ENCODE measurements at regions not wholly inside any gene's neighbourhood (a gene's known extent, or its start where the extent isn't known, plus 50 kb on each side); places are given as distances from the start of the nearest gene placed in this dataset.

GRCh38 chr1:166338105-166338504 lies 171.3 kb upstream of the FAM78B start:
- Histone ChIP-seq H3K4me1 (ENCODE audit: low read depth) (no peaks in the 10 kb centered on the region), H3K4me3 (no peak overlapping the region), H3K36me3 (ENCODE audit: low read depth) (no peaks in the 10 kb centered on the region), H3K9me3 (no peaks in the 10 kb centered on the region)
- TF ChIP-seq, protein P1, sequence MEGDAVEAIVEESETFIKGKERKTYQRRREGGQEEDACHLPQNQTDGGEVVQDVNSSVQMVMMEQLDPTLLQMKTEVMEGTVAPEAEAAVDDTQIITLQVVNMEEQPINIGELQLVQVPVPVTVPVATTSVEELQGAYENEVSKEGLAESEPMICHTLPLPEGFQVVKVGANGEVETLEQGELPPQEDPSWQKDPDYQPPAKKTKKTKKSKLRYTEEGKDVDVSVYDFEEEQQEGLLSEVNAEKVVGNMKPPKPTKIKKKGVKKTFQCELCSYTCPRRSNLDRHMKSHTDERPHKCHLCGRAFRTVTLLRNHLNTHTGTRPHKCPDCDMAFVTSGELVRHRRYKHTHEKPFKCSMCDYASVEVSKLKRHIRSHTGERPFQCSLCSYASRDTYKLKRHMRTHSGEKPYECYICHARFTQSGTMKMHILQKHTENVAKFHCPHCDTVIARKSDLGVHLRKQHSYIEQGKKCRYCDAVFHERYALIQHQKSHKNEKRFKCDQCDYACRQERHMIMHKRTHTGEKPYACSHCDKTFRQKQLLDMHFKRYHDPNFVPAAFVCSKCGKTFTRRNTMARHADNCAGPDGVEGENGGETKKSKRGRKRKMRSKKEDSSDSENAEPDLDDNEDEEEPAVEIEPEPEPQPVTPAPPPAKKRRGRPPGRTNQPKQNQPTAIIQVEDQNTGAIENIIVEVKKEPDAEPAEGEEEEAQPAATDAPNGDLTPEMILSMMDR (IDR thresholded peaks at IDR 0.05), result no peak
- DNase-seq (no peak), ATAC-seq (no peak)
- intact Hi-C loops (cut with DNase I, micrococcal nuclease), result no loop called here

- no peaks in the 10 kb centered on the region for H3K36me3 ChIP-seq (ENCODE audit: low read depth)
- H3K4me1 ChIP-seq (ENCODE audit: low read depth), result no peaks in the 10 kb centered on the region
- DNase-seq, result no peak
- intact Hi-C loops (cut with DNase I, micrococcal nuclease), result no loop called here
- H3K9me3 ChIP-seq, result no peaks in the 10 kb centered on the region
- no peak overlapping the region for H3K4me3 ChIP-seq
- TF ChIP-seq, protein P1 (IDR thresholded peaks at IDR 0.05), result no peak
- no peak for ATAC-seq
Measured at GRCh38 chr1:166340709-166341108, 173.9 kb upstream of the FAM78B start.

DNA sequence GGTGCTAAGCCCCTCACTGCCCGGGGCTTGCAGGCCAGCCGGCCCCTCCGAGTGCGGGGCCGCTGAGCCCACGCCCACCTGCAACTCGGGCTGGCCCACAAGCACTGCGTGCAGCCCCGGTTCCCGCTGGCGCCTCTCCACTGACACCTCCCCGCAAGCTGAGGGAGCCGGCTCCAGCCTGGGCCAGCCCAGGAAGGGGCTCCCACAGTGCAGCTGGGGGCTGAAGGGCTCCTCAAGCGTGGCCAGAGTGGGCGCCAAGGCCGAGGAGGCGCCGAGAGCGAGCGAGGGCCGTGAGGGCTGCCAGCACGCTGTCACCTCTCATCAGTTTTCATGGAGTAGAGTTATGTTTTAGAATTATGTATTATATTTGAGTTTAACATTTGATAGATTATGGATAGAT lies 176.5 kb upstream of the FAM78B start:
- no peak overlapping the region for H3K4me3 ChIP-seq
- no peak for ATAC-seq
- TF ChIP-seq, protein P1 (IDR thresholded peaks at IDR 0.05), result no peak
- no peaks in the 10 kb centered on the region for H3K9me3 ChIP-seq
- no peaks in the 10 kb centered on the region for H3K36me3 ChIP-seq (ENCODE audit: low read depth)
- no peak for DNase-seq
- H3K4me1 ChIP-seq (ENCODE audit: low read depth), result no peaks in the 10 kb centered on the region
- intact Hi-C loops (cut with DNase I, micrococcal nuclease), result no loop called here

DNA sequence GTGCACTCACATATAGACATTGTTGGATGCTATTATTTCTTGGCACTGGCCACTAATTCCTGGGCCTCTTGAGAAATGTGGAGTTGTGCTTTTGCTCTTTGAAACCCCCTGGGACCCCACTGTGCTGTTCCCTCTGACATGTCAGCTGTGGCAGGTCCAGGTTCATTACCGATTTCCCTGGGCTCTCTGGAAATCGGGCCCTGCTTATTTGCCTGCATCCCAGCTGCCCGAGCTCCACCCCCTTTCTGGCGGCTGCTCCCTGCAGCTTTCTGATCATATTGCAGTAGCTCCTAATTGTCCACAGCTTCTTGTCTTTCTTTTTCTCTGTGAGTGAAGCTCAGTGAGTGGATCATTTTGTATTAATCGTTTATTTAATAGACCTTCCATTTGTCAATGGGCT lies 183.7 kb upstream of the FAM78B start:
- TF ChIP-seq, protein P1 (IDR thresholded peaks at IDR 0.05), result no peak
- Histone ChIP-seq H3K4me3 (no peak overlapping the region), H3K9me3 (no peaks in the 10 kb centered on the region), H3K36me3 (ENCODE audit: low read depth) (no peaks in the 10 kb centered on the region), H3K4me1 (ENCODE audit: low read depth) (no peaks in the 10 kb centered on the region)
- DNase-seq (no peak), ATAC-seq (no peak)
- intact Hi-C loops (cut with DNase I, micrococcal nuclease), result no loop called here

GRCh38 chr1:166351676-166352075 lies 184.9 kb upstream of the FAM78B start:
- TF ChIP-seq, protein P1 (IDR thresholded peaks at IDR 0.05), result no peak
- H3K4me3 ChIP-seq, result no peak overlapping the region
- no peaks in the 10 kb centered on the region for H3K36me3 ChIP-seq (ENCODE audit: low read depth)
- no peaks in the 10 kb centered on the region for H3K9me3 ChIP-seq
- intact Hi-C loops (cut with DNase I, micrococcal nuclease), result no loop called here
- no peaks in the 10 kb centered on the region for H3K4me1 ChIP-seq (ENCODE audit: low read depth)
- DNase-seq, result no peak
- no peak for ATAC-seq

DNA sequence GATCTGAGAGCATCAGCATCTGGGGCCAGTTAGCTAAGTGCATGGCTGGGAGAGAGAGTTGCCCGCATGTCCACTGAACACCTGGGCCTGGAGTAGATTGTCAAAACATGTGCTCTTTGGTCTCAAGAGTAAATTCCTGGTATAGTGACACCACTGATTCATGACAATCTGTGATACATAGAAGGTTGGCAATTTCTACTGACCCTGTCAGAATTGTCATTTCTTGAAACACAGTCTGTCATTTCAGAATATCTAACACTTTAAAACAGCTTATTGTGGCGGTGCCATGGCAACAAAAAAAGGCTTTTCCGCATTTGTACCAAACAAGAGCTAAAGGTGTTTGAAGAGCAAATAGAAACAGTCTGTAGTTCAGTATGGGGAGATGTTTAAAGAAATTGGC lies 186.4 kb upstream of the FAM78B start:
- H3K4me1 ChIP-seq (ENCODE audit: low read depth), result no peaks in the 10 kb centered on the region
- DNase-seq (no peak), ATAC-seq (no peak)
- no peaks in the 10 kb centered on the region for H3K9me3 ChIP-seq
- intact Hi-C loops (cut with DNase I, micrococcal nuclease), result no loop called here
- H3K4me3 ChIP-seq, result no peak overlapping the region
- no peaks in the 10 kb centered on the region for H3K36me3 ChIP-seq (ENCODE audit: low read depth)
- TF ChIP-seq, protein P1 (IDR thresholded peaks at IDR 0.05), result no peak

Data from mucosa of descending colon (tissue), 3 donors.